HEK293 (cell line): ENCODE measurements at regions not wholly inside any gene's neighbourhood (a gene's known extent, or its start where the extent isn't known, plus 50 kb on each side); places are given as distances from the start of the nearest gene placed in this dataset.

Source experiments
- CTCF ChIA-PET: fragments of 350-600 bp; formaldehyde crosslinking; extraction: SDS; loops from one replicate; lab custom pipeline; 2021; ENCODE audit warnings: antibody characterized with exemption; lab: Yijun Ruan, JAX
- POLR2A ChIA-PET: fragments of 300-600 bp; formaldehyde crosslinking; extraction: SDS; loops from one replicate; lab custom pipeline; 2020; ENCODE audit warnings: antibody characterized with exemption, inconsistent platforms; lab: Yijun Ruan, JAX
- H3K27ac ChIP-seq: fragments of 200-500 bp; sonication (Bioruptor generic); 2 replicates; pipeline ENCODE4 v1.5.1; 2014; ENCODE audit warnings: low read depth, low read length, control low read depth, inconsistent platforms; ENCODE audit errors: extremely low read depth
- H3K36me3 ChIP-seq, 2 experiments: fragments of 200-500 bp in 1 of 2; sonication (Bioruptor generic) in 1 of 2; 1 replicate in 1 of 2; 2 replicates in 1 of 2; pipeline ENCODE4 v1.5.1; 2014 to 2017; ENCODE audit warnings: inconsistent platforms in 2 of 2, low read length in 2 of 2; ENCODE audit not compliant: control insufficient read depth in 2 of 2, insufficient read depth in 1 of 2
- H3K4me1 ChIP-seq: fragments of 200-500 bp; sonication (Bioruptor generic); 2 replicates; pipeline ENCODE4 v1.5.1; 2014; ENCODE audit warnings: mild to moderate bottlenecking, low read length, inconsistent platforms; ENCODE audit not compliant: control insufficient read depth, insufficient read depth
- H3K4me3 ChIP-seq: 2 replicates; pipeline ENCODE4 v1.5.1; 2011; ENCODE audit warnings: low read depth, mild to moderate bottlenecking, control low read depth, low read length, moderate library complexity
- H3K9me3 ChIP-seq: fragments of 200-500 bp; sonication (Bioruptor generic); 2 replicates; pipeline ENCODE4 v1.5.1; 2014; ENCODE audit warnings: low read depth, low read length, inconsistent platforms; ENCODE audit not compliant: control insufficient read depth, insufficient read depth
- BCL6B ChIP-seq: fragments of 450-650 bp; formaldehyde crosslinking; IDR thresholded peaks from 2 replicates; pipeline ENCODE4 v1.5.1; 2017; ENCODE audit warnings: missing biosample characterization, missing genetic modification characterization
- EGR2 ChIP-seq: fragments of 450-650 bp; formaldehyde crosslinking; IDR thresholded peaks from 2 replicates; pipeline ENCODE4 v1.5.1; 2016; ENCODE audit warnings: low read depth, missing biosample characterization, missing genetic modification characterization
- KLF9 ChIP-seq: fragments of 450-650 bp; formaldehyde crosslinking; IDR thresholded peaks from 2 replicates; pipeline ENCODE4 v1.5.1; 2016; ENCODE audit warnings: missing biosample characterization, missing genetic modification characterization, low read depth
- MEIS1 ChIP-seq: sonication (generic); formaldehyde crosslinking; IDR thresholded peaks from 2 replicates; pipeline ENCODE4 v1.8.1; 2022; ENCODE audit warnings: missing genetic modification reagents, mild to moderate bottlenecking, borderline replicate concordance
- PRDM10 ChIP-seq: fragments of 450-650 bp; formaldehyde crosslinking; IDR thresholded peaks from 2 replicates; pipeline ENCODE4 v1.5.1; 2016; ENCODE audit warnings: missing biosample characterization, missing genetic modification characterization
- PRDM6 ChIP-seq: fragments of 450-650 bp; formaldehyde crosslinking; IDR thresholded peaks from 2 replicates; pipeline ENCODE4 v1.5.1; 2017; ENCODE audit warnings: missing biosample characterization, missing genetic modification characterization
- REPIN1 ChIP-seq: fragments of 450-650 bp; formaldehyde crosslinking; IDR thresholded peaks from 2 replicates; pipeline ENCODE4 v1.5.1; 2017; ENCODE audit warnings: missing biosample characterization, missing genetic modification characterization, low read depth
- SP3 ChIP-seq: fragments of 450-650 bp; formaldehyde crosslinking; IDR thresholded peaks from 2 replicates; pipeline ENCODE4 v1.5.1; 2016; ENCODE audit warnings: missing biosample characterization, missing genetic modification characterization
- ZBTB48 ChIP-seq: fragments of 450-650 bp; formaldehyde crosslinking; IDR thresholded peaks from 2 replicates; pipeline ENCODE4 v1.5.1; 2016; ENCODE audit warnings: missing biosample characterization, missing genetic modification characterization
- ZBTB6 ChIP-seq: fragments of 450-650 bp; formaldehyde crosslinking; IDR thresholded peaks from 2 replicates; pipeline ENCODE4 v1.5.1; 2017; ENCODE audit warnings: missing biosample characterization, missing genetic modification characterization
- ZFP37 ChIP-seq: fragments of 450-650 bp; formaldehyde crosslinking; IDR thresholded peaks from 2 replicates; pipeline ENCODE4 v1.5.1; 2016; ENCODE audit warnings: missing biosample characterization, missing genetic modification characterization
- ZNF121 ChIP-seq: fragments of 450-650 bp; formaldehyde crosslinking; IDR thresholded peaks from 2 replicates; pipeline ENCODE4 v1.5.1; 2016; ENCODE audit warnings: missing biosample characterization, missing genetic modification characterization
- ZNF24 ChIP-seq: fragments of 450-650 bp; formaldehyde crosslinking; IDR thresholded peaks from 2 replicates; pipeline ENCODE4 v1.5.1; 2016; ENCODE audit warnings: missing biosample characterization, missing genetic modification characterization
- ZNF26 ChIP-seq: fragments of 450-650 bp; formaldehyde crosslinking; IDR thresholded peaks from 2 replicates; pipeline ENCODE4 v1.5.1; 2016; ENCODE audit warnings: missing biosample characterization, missing genetic modification characterization
- ZNF302 ChIP-seq: fragments of 450-650 bp; formaldehyde crosslinking; IDR thresholded peaks from 2 replicates; pipeline ENCODE4 v1.5.1; 2016; ENCODE audit warnings: missing biosample characterization, missing genetic modification characterization, low read depth
- ZNF398 ChIP-seq: fragments of 450-650 bp; formaldehyde crosslinking; IDR thresholded peaks from 2 replicates; pipeline ENCODE4 v1.5.1; 2017; ENCODE audit warnings: missing biosample characterization, missing genetic modification characterization
- ZNF513 ChIP-seq: fragments of 450-650 bp; IDR thresholded peaks from 2 replicates; pipeline ENCODE4 v1.5.1; 2018; ENCODE audit warnings: missing biosample characterization, missing genetic modification characterization
- ZNF530 ChIP-seq: fragments of 450-650 bp; formaldehyde crosslinking; IDR thresholded peaks from 2 replicates; pipeline ENCODE4 v1.5.1; 2016; ENCODE audit warnings: low read depth, missing biosample characterization, missing genetic modification characterization
- ZNF544 ChIP-seq: fragments of 450-650 bp; formaldehyde crosslinking; IDR thresholded peaks from 2 replicates; pipeline ENCODE4 v1.5.0; 2017; ENCODE audit warnings: missing biosample characterization, missing genetic modification characterization
- ZNF560 ChIP-seq: fragments of 450-650 bp; formaldehyde crosslinking; IDR thresholded peaks from 2 replicates; pipeline ENCODE4 v1.5.1; 2017; ENCODE audit warnings: missing biosample characterization, missing genetic modification characterization, borderline replicate concordance
- ZNF621 ChIP-seq: fragments of 450-650 bp; formaldehyde crosslinking; IDR thresholded peaks from 2 replicates; pipeline ENCODE4 v1.5.1; 2017; ENCODE audit warnings: missing biosample characterization, missing genetic modification characterization
- ZNF623 ChIP-seq: fragments of 450-650 bp; formaldehyde crosslinking; IDR thresholded peaks from 2 replicates; pipeline ENCODE4 v1.5.1; 2016; ENCODE audit warnings: missing biosample characterization, missing genetic modification characterization
- ZNF654 ChIP-seq: fragments of 450-650 bp; formaldehyde crosslinking; IDR thresholded peaks from 2 replicates; pipeline ENCODE4 v1.5.1; 2016; ENCODE audit warnings: low read depth, missing biosample characterization, missing genetic modification characterization

- H3K9me3 ChIP-seq: no peaks in the 10 kb centered on the region
- no peaks in the 10 kb centered on the region for H3K36me3 ChIP-seq
- ChIA-PET POLR2A (no interaction called here), CTCF (no interaction called here)
- H3K4me3 ChIP-seq: no peak overlapping the region
- TF ChIP-seq EGR2 (tag by site-specific recombination) (no peak), ZNF302 (tag by site-specific recombination) (no peak), ZNF544 (no peak), ZBTB48 (tag by site-specific recombination) (no peak), ZNF24 (tag by site-specific recombination) (no peak), ZNF654 (tag by site-specific recombination) (no peak), ZNF121 (tag by site-specific recombination) (no peak), ZNF398 (tag by site-specific recombination) (no peak), ZFP37 (no peak), REPIN1 (tag by site-specific recombination) (no peak)
- H3K27ac ChIP-seq: no peak overlapping the region
- H3K4me1 ChIP-seq: no peaks in the 10 kb centered on the region
These were observed 415.3 kb downstream of the KIF2B start for GRCh38 chr17:54237911-54238515.

GRCh38 chr17:54239291-54239690, 416.6 kb downstream of the KIF2B start:
- H3K9me3 ChIP-seq: no peaks in the 10 kb centered on the region
- H3K36me3 ChIP-seq: no peaks in the 10 kb centered on the region
- ChIA-PET POLR2A (no interaction called here), CTCF (no interaction called here)
- no peak overlapping the region for H3K4me3 ChIP-seq
- H3K4me1 ChIP-seq: no peaks in the 10 kb centered on the region
- no peak overlapping the region for H3K27ac ChIP-seq
- TF ChIP-seq ZNF513 (tag by site-specific recombination) (no peak), ZNF560 (no peak), ZNF530 (tag by site-specific recombination) (no peak), ZBTB6 (no peak), ZNF26 (tag by site-specific recombination) (no peak), BCL6B (tag by site-specific recombination) (no peak), PRDM6 (tag by site-specific recombination) (no peak), PRDM10 (tag by site-specific recombination) (no peak), ZNF621 (tag by site-specific recombination) (no peak), MEIS1 (no peak), SP3 (tag by site-specific recombination) (no peak), ZNF623 (no peak), KLF9 (tag by site-specific recombination) (no peak)
